H9 (cell line): ENCODE measurements at regions not wholly inside any gene's neighbourhood (a gene's known extent, or its start where the extent isn't known, plus 50 kb on each side); places are given as distances from the start of the nearest gene placed in this dataset.

ENCODE experiments used
- DNase-seq: peaks from one replicate; pipeline ENCODE4 v3.0.0-alpha.2; 2017
- H2AFZ ChIP-seq: one replicate; pipeline ENCODE4 v1.6.1; 2013; ENCODE audit warnings: mild to moderate bottlenecking, low read length, control low read depth, moderate library complexity
- H2AK5ac ChIP-seq: 2 replicates; pipeline ENCODE4 v1.6.1; 2013; ENCODE audit warnings: low read length, control low read depth, mixed read lengths; ENCODE audit not compliant: insufficient read length
- H2BK120ac ChIP-seq: one replicate; pipeline ENCODE4 v1.6.1; 2013; ENCODE audit warnings: low read depth, mild to moderate bottlenecking, low read length, control low read depth, inconsistent platforms; ENCODE audit not compliant: poor library complexity, severe bottlenecking
- H2BK12ac ChIP-seq: 2 replicates; pipeline ENCODE4 v1.6.1; 2013; ENCODE audit warnings: low read length, control low read depth, mixed read lengths, low read depth; ENCODE audit not compliant: insufficient read length
- H2BK15ac ChIP-seq: 2 replicates; pipeline ENCODE4 v1.6.1; 2013; ENCODE audit warnings: low read depth, low read length, control low read depth
- H2BK20ac ChIP-seq: one replicate; pipeline ENCODE4 v1.6.1; 2013; ENCODE audit warnings: low read depth, mild to moderate bottlenecking, low read length, control low read depth, inconsistent platforms; ENCODE audit not compliant: poor library complexity, severe bottlenecking
- H2BK5ac ChIP-seq: 2 replicates; pipeline ENCODE4 v1.6.1; 2013; ENCODE audit warnings: low read length, control low read depth, mixed read lengths; ENCODE audit not compliant: insufficient read length
- H3K14ac ChIP-seq: 2 replicates; pipeline ENCODE4 v1.6.1; 2013; ENCODE audit warnings: low read length, control low read depth; ENCODE audit not compliant: insufficient read depth
- H3K18ac ChIP-seq: 2 replicates; pipeline ENCODE4 v1.6.1; 2013; ENCODE audit warnings: low read depth, mild to moderate bottlenecking, mixed read lengths, low read length, control low read depth; ENCODE audit not compliant: insufficient read length
- H3K23ac ChIP-seq: 2 replicates; pipeline ENCODE4 v1.6.1; 2013; ENCODE audit warnings: low read length, control low read depth, mixed read lengths, low read depth; ENCODE audit not compliant: insufficient read length
- H3K23me2 ChIP-seq: 2 replicates; pipeline ENCODE4 v1.6.1; 2013; ENCODE audit warnings: low read depth, mild to moderate bottlenecking, mixed read lengths, low read length, control low read depth; ENCODE audit not compliant: insufficient read length, poor library complexity, severe bottlenecking
- H3K27ac ChIP-seq: 2 replicates; pipeline ENCODE4 v1.5.1; 2013; ENCODE audit warnings: low read length, control low read depth, mixed read lengths, low read depth; ENCODE audit not compliant: insufficient read length
- H3K27me3 ChIP-seq: 2 replicates; pipeline ENCODE4 v1.6.1; 2013; ENCODE audit warnings: low read length, control low read depth, inconsistent platforms; ENCODE audit not compliant: insufficient read depth
- H3K4ac ChIP-seq: 2 replicates; pipeline ENCODE4 v1.6.1; 2013; ENCODE audit warnings: low read depth, mild to moderate bottlenecking, control low read depth, inconsistent platforms, low read length, moderate library complexity
- H3K4me1 ChIP-seq: 2 replicates; pipeline ENCODE4 v1.6.1; 2013; ENCODE audit warnings: low read length, control low read depth, inconsistent platforms; ENCODE audit not compliant: insufficient read depth
- H3K4me2 ChIP-seq: 2 replicates; pipeline ENCODE4 v1.6.1; 2013; ENCODE audit warnings: low read length, control low read depth, mixed read lengths; ENCODE audit not compliant: insufficient read length, insufficient read depth
- H3K56ac ChIP-seq: 2 replicates; pipeline ENCODE4 v1.6.1; 2013; ENCODE audit warnings: low read depth, mild to moderate bottlenecking, mixed read lengths, low read length, control low read depth; ENCODE audit not compliant: insufficient read length
- H3K79me1 ChIP-seq: 2 replicates; pipeline ENCODE4 v1.6.1; 2013; ENCODE audit warnings: low read depth, mild to moderate bottlenecking, moderate library complexity, low read length, control low read depth, inconsistent platforms; ENCODE audit not compliant: insufficient read depth, poor library complexity, severe bottlenecking
- H3K79me2 ChIP-seq: 2 replicates; pipeline ENCODE4 v1.6.1; 2013; ENCODE audit warnings: low read length, control low read depth, inconsistent platforms; ENCODE audit not compliant: insufficient read depth
- H3K9ac ChIP-seq: 2 replicates; pipeline ENCODE4 v1.6.1; 2013; ENCODE audit warnings: low read length, control low read depth, mixed read lengths; ENCODE audit not compliant: insufficient read length; ENCODE audit errors: extremely low read depth
- H3K9me3 ChIP-seq: one replicate; pipeline ENCODE4 v1.6.1; 2013; ENCODE audit warnings: low read depth, low read length, inconsistent platforms; ENCODE audit not compliant: control insufficient read depth
- H3T11ph ChIP-seq: one replicate; pipeline ENCODE4 v1.6.1; 2013; ENCODE audit warnings: mild to moderate bottlenecking, low read length, control low read depth, inconsistent platforms
- H4K20me1 ChIP-seq: one replicate; pipeline ENCODE4 v1.6.1; 2013; ENCODE audit not compliant: control insufficient read depth, insufficient read length, insufficient read depth
- H4K5ac ChIP-seq: 2 replicates; pipeline ENCODE4 v1.6.1; 2013; ENCODE audit warnings: low read depth, mild to moderate bottlenecking, mixed read lengths, low read length, control low read depth; ENCODE audit not compliant: insufficient read length
- H4K8ac ChIP-seq: replicated peaks from 2 replicates; pipeline ENCODE4 v1.6.1; 2013; ENCODE audit warnings: low read length, control low read depth, mixed read lengths, low read depth; ENCODE audit not compliant: insufficient read length
- H4K91ac ChIP-seq: 2 replicates; pipeline ENCODE4 v1.6.1; 2013; ENCODE audit warnings: low read depth, mild to moderate bottlenecking, moderate library complexity, mixed read lengths, low read length, control low read depth; ENCODE audit not compliant: insufficient read length
- H3K27ac Mint-ChIP-seq, 3 experiments: 2 replicates in 2 of 3; 3 replicates in 1 of 3; pipeline ENCODE4 v1.8.0; 2020 to 2021; ENCODE audit warnings: mixed read lengths in 3 of 3, mild to moderate bottlenecking in 1 of 3, moderate library complexity in 1 of 3
- H3K27me3 Mint-ChIP-seq: 2 replicates; pipeline ENCODE4 v1.8.0; 2021; ENCODE audit warnings: low read depth, mild to moderate bottlenecking, moderate library complexity, mixed read lengths
- H3K36me3 Mint-ChIP-seq, 3 experiments: 2 replicates in 2 of 3; 3 replicates in 1 of 3; pipeline ENCODE4 v1.8.0; 2020 to 2021; ENCODE audit warnings: low read depth in 3 of 3, mixed read lengths in 3 of 3; ENCODE audit not compliant: insufficient read depth in 1 of 3
- H3K4me1 Mint-ChIP-seq, 2 experiments: 2 replicates each; pipeline ENCODE4 v1.8.0; 2020; ENCODE audit warnings: mixed read lengths in 2 of 2
- H3K4me3 Mint-ChIP-seq, 2 experiments: 2 replicates in 1 of 2; 3 replicates in 1 of 2; pipeline ENCODE4 v1.8.0; 2020 to 2021; ENCODE audit warnings: mild to moderate bottlenecking in 2 of 2, mixed read lengths in 2 of 2, moderate library complexity in 1 of 2
- H3K9me3 Mint-ChIP-seq, 2 experiments: 2 replicates in 1 of 2; 3 replicates in 1 of 2; pipeline ENCODE4 v1.8.0; 2020; ENCODE audit warnings: mild to moderate bottlenecking in 2 of 2, mixed read lengths in 2 of 2, moderate library complexity in 1 of 2
- WGBS: extraction: QIAGEN DNeasy Blood & Tissue Kit; methylation state at CpG from one replicate; pipeline ENCODE4 v1.1.7; 2013; ENCODE audit warnings: missing lambda C conversion rate, low lambda C conversion rate, mixed read lengths; ENCODE audit not compliant: insufficient read length; ENCODE audit errors: extremely low coverage; 5-methylcytosine and 5-hydroxymethylcytosine counted together
- TF ChIP-seq, protein P1 (sequence below): fragments of 200-600 bp; sonication (generic); conservative IDR thresholded peaks from 3 replicates; pipeline ENCODE4 v1.8.0; 2021; ENCODE audit warnings: antibody characterized with exemption, mild to moderate bottlenecking

DNA sequence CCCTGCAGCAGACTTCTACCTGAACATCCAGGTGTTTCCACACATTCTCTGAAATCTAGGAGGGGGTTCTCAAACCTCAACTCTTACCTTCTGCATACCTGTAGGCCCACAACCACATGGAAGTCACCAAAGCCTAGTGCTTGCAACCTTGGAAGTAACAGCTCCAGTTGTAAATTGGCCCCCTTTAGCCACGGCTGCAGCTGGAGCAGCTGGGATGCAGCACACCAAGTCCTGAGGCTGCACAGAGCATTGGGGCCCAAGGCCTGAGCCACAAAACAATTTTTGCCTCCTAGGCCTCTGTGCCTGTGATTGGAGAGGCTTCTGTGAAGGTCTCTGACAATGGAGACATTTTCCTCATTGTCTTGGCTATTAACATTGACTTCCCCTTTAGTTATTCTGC, 772.4 kb upstream of the INTU start:
- H3T11ph ChIP-seq, result no peak overlapping the region
- H4K8ac ChIP-seq, result no peak overlapping the region
- H2AFZ ChIP-seq, result no peak overlapping the region
- H3K79me2 ChIP-seq, result no peaks in the 10 kb centered on the region
- H3K4me1 Mint-ChIP-seq, result no peaks in the 10 kb centered on the region
- H4K5ac ChIP-seq, result no peak overlapping the region
- WGBS, result no CpG with 5 or more reads among the region's 1 CpG
- H4K20me1 ChIP-seq, result no peaks in the 10 kb centered on the region
- no peak overlapping the region for H3K56ac ChIP-seq
- H2BK20ac ChIP-seq, result no peak overlapping the region
- DNase-seq, result no peak
- peaks cover 2 to 4% (median 2%) of the 10 kb centered on the region in 3 experiments; a peak in 6 of 7 replicates for H3K36me3 Mint-ChIP-seq
- TF ChIP-seq, protein P1, sequence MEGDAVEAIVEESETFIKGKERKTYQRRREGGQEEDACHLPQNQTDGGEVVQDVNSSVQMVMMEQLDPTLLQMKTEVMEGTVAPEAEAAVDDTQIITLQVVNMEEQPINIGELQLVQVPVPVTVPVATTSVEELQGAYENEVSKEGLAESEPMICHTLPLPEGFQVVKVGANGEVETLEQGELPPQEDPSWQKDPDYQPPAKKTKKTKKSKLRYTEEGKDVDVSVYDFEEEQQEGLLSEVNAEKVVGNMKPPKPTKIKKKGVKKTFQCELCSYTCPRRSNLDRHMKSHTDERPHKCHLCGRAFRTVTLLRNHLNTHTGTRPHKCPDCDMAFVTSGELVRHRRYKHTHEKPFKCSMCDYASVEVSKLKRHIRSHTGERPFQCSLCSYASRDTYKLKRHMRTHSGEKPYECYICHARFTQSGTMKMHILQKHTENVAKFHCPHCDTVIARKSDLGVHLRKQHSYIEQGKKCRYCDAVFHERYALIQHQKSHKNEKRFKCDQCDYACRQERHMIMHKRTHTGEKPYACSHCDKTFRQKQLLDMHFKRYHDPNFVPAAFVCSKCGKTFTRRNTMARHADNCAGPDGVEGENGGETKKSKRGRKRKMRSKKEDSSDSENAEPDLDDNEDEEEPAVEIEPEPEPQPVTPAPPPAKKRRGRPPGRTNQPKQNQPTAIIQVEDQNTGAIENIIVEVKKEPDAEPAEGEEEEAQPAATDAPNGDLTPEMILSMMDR, result no peak
- no peak overlapping the region for H2BK15ac ChIP-seq
- peaks cover 5 to 12% of the 10 kb centered on the region in 2 experiments; a peak in 3 of 5 replicates for H3K9me3 Mint-ChIP-seq
- H3K27me3 ChIP-seq, result no peaks in the 10 kb centered on the region
- no peak overlapping the region for H3K4me2 ChIP-seq
- H3K9me3 ChIP-seq, result no peaks in the 10 kb centered on the region
- no peak overlapping the region for H3K23ac ChIP-seq
- no peaks in the 10 kb centered on the region for H3K27me3 Mint-ChIP-seq
- H3K23me2 ChIP-seq, result no peaks in the 10 kb centered on the region
- no peak overlapping the region for H2BK5ac ChIP-seq
- H3K27ac Mint-ChIP-seq, result no peak overlapping the region
- H2BK120ac ChIP-seq, result no peak overlapping the region
- H3K4me1 ChIP-seq, result no peaks in the 10 kb centered on the region
- no peak overlapping the region for H2AK5ac ChIP-seq
- H3K27ac ChIP-seq, result no peak overlapping the region
- H3K9ac ChIP-seq, result no peak overlapping the region
- no peak overlapping the region for H2BK12ac ChIP-seq
- H4K91ac ChIP-seq, result no peak overlapping the region
- H3K79me1 ChIP-seq, result no peaks in the 10 kb centered on the region
- H3K4me3 Mint-ChIP-seq, result no peak overlapping the region
- H3K18ac ChIP-seq, result no peak overlapping the region
- H3K4ac ChIP-seq, result no peak overlapping the region
- H3K14ac ChIP-seq, result no peak overlapping the region
